Liver (tissue), 3 donors: ENCODE measurements at regions not wholly inside any gene's neighbourhood (a gene's known extent, or its start where the extent isn't known, plus 50 kb on each side); places are given as distances from the start of the nearest gene placed in this dataset.

Experiments used
- JUND ChIP-seq, 2 donors: IDR thresholded peaks; 2 replicates each; pipeline ENCODE4 v1.6.1; 2016; ENCODE audit warnings: antibody characterized with exemption in 2 of 2
- MAX ChIP-seq: IDR thresholded peaks from 2 replicates; pipeline ENCODE4 v1.6.1; 2016; ENCODE audit warnings: antibody characterized with exemption
- RAD21 ChIP-seq, 2 donors: IDR thresholded peaks; 2 replicates each; pipeline ENCODE4 v1.6.1; 2016; ENCODE audit warnings: antibody characterized with exemption in 2 of 2, mild to moderate bottlenecking in 2 of 2
- RXRA ChIP-seq, 2 donors: IDR thresholded peaks; 2 replicates each; pipeline ENCODE4 v1.6.1; 2017 to 2018; ENCODE audit warnings: antibody characterized with exemption in 2 of 2, mild to moderate bottlenecking in 1 of 2
- TF ChIP-seq, protein P1 (sequence below): fragments of 150-350 bp; IDR thresholded peaks from 2 replicates; pipeline ENCODE4 v1.5.1; 2017; ENCODE audit warnings: improper control_type of control experiment, low read depth, low read length; ENCODE audit not compliant: missing input control
- donor health status: healthy.
- donor health status: healthy.

- TF ChIP-seq MAX (no peak), RAD21 (IDR thresholded peaks at IDR 0.05) (no peak), RXRA (IDR thresholded peaks at IDR 0.05) (no peak), JUND (IDR thresholded peaks at IDR 0.05) (no peak)
- TF ChIP-seq, protein P1, sequence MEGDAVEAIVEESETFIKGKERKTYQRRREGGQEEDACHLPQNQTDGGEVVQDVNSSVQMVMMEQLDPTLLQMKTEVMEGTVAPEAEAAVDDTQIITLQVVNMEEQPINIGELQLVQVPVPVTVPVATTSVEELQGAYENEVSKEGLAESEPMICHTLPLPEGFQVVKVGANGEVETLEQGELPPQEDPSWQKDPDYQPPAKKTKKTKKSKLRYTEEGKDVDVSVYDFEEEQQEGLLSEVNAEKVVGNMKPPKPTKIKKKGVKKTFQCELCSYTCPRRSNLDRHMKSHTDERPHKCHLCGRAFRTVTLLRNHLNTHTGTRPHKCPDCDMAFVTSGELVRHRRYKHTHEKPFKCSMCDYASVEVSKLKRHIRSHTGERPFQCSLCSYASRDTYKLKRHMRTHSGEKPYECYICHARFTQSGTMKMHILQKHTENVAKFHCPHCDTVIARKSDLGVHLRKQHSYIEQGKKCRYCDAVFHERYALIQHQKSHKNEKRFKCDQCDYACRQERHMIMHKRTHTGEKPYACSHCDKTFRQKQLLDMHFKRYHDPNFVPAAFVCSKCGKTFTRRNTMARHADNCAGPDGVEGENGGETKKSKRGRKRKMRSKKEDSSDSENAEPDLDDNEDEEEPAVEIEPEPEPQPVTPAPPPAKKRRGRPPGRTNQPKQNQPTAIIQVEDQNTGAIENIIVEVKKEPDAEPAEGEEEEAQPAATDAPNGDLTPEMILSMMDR = no peak
These were observed 192.5 kb downstream of the SHOX2 start for GRCh38 chr3:157913741-157914150.
